MM.1S (cell line): ENCODE measurements at regions not wholly inside any gene's neighbourhood (a gene's known extent, or its start where the extent isn't known, plus 50 kb on each side); places are given as distances from the start of the nearest gene placed in this dataset.

ENCODE experiments used
- CTCF ChIP-seq: fragments of 300-600 bp; sonication (generic); IDR thresholded peaks from 2 replicates; pipeline ENCODE4 v1.5.1; 2016; ENCODE audit warnings: antibody characterized with exemption, low read length, mixed read lengths
- EZH2phosphoT487 ChIP-seq: fragments of 300-600 bp; sonication (generic); IDR thresholded peaks from 2 replicates; pipeline ENCODE4 v1.6.1; 2018; ENCODE audit warnings: antibody characterized with exemption, low read length

GRCh38 chr11:134988495-134988894 is 576.5 kb upstream of the B3GAT1 start:
- no peak for TF ChIP-seq CTCF
- TF ChIP-seq EZH2phosphoT487 = no peak
